ENCODE measurements at regions not wholly inside any gene's neighbourhood (a gene's known extent, or its start where the extent isn't known, plus 50 kb on each side); places are given as distances from the start of the nearest gene placed in this dataset.

DNA sequence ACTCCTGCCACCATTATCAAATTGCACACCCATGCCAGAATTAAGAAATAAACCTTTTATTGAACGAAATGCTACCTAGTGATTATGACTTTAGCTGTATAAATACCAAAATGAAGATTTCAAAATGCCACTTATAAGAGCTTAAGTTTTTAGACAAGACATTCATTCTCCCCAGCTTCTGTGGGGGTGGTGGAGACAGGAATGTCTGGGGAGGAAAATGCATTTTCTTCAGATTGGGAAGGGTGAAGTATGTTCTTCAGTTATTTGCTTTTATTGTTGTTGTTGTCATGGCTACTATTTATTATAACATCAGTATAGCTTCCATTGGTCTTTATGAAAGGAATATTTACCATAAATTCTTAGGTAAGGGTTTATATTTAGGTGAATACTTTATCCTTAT is 132.7 kb upstream of the GMNC start:
- no CpG with 5 or more reads among the region's 1 CpG for WGBS (ENCODE audit: insufficient coverage)
- TF ChIP-seq, protein P1, sequence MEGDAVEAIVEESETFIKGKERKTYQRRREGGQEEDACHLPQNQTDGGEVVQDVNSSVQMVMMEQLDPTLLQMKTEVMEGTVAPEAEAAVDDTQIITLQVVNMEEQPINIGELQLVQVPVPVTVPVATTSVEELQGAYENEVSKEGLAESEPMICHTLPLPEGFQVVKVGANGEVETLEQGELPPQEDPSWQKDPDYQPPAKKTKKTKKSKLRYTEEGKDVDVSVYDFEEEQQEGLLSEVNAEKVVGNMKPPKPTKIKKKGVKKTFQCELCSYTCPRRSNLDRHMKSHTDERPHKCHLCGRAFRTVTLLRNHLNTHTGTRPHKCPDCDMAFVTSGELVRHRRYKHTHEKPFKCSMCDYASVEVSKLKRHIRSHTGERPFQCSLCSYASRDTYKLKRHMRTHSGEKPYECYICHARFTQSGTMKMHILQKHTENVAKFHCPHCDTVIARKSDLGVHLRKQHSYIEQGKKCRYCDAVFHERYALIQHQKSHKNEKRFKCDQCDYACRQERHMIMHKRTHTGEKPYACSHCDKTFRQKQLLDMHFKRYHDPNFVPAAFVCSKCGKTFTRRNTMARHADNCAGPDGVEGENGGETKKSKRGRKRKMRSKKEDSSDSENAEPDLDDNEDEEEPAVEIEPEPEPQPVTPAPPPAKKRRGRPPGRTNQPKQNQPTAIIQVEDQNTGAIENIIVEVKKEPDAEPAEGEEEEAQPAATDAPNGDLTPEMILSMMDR (IDR thresholded peaks at IDR 0.05), result no peak
- peaks cover 0 to 2% (median 0%) of the 10 kb centered on the region in 7 donors for H3K9me3 Mint-ChIP-seq
- Histone ChIP-seq H3K79me2 (ENCODE audit: insufficient read depth, low read length) (no peaks in the 10 kb centered on the region), H3K9ac (ENCODE audit: insufficient read depth, low read length, poor library complexity, severe bottlenecking) (no peak overlapping the region), H4K20me1 (ENCODE audit: insufficient read depth, low read length) (no peaks in the 10 kb centered on the region), H3K9me3 (replicated peaks in 1 of 2; ENCODE audit: control insufficient read depth in 1 of 2, insufficient read depth in 1 of 2, low read length in 2 of 2) (peaks cover 0 to 4% of the 10 kb centered on the region in 2 donors), H3K4me2 (replicated peaks; ENCODE audit: extremely low read depth, low read length, poor library complexity, severe bottlenecking) (no peak overlapping the region), H3K27me3 (ENCODE audit: control insufficient read depth in 2 of 2, insufficient read depth in 2 of 2, low read length in 2 of 2) (no peaks in the 10 kb centered on the region), H3K36me3 (replicated peaks in 1 of 2; ENCODE audit: control insufficient read depth in 1 of 2, insufficient read depth in 2 of 2, low read length in 2 of 2) (no peaks in the 10 kb centered on the region), H2AFZ (ENCODE audit: insufficient read depth, low read depth, low read length, poor library complexity, severe bottlenecking) (no peak overlapping the region), H3K4me1 (ENCODE audit: control insufficient read depth in 1 of 2, insufficient read depth in 2 of 2, low read length in 2 of 2) (no peaks in the 10 kb centered on the region), H3K4me3 (replicated peaks in 1 of 3; ENCODE audit: low read depth in 2 of 3, low read length in 3 of 3) (no peak overlapping the region), H3K27ac (ENCODE audit: low read depth in 1 of 2, low read length in 2 of 2) (no peak overlapping the region)
- no peak for DNase-seq
- intact Hi-C loops (cut with micrococcal nuclease), result no loop called here
- H3K4me3 Mint-ChIP-seq, result no peak overlapping the region
- peaks cover 0 to 1% (median 0%) of the 10 kb centered on the region in 3 donors for H3K27me3 Mint-ChIP-seq (ENCODE audit: low read depth in 3 of 3)
- H3K4me1 Mint-ChIP-seq, result no peaks in the 10 kb centered on the region
- H3K36me3 Mint-ChIP-seq, result no peaks in the 10 kb centered on the region
- H3K27ac Mint-ChIP-seq, result no peak overlapping the region

DNA sequence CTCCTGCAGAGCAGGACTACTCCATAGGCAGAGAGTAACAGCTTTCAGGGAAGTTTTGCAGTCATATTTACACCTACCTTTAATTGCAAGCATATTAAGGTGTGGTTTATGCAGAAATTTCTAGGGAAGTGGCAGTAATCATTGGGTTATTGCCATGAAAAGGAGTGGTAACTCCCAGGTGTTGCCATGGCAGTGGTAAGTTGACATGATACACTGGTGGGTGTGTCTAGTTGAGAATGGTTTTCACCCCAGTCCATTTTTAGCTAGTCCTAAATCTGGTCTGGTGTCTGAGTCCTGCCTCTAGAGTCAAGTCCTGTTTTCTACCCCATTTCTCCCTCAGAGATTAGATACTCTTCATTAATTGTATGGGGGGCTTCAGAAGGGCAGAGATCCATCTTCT is 128.4 kb upstream of the GMNC start:
- H3K4me3 ChIP-seq (replicated peaks in 1 of 3; ENCODE audit: low read depth in 2 of 3, low read length in 3 of 3), result no peak overlapping the region
- H3K36me3 ChIP-seq (replicated peaks in 1 of 2; ENCODE audit: control insufficient read depth in 1 of 2, insufficient read depth in 2 of 2, low read length in 2 of 2), result no peaks in the 10 kb centered on the region
- DNase-seq, result no peak
- H3K9me3 ChIP-seq (replicated peaks in 1 of 2; ENCODE audit: control insufficient read depth in 1 of 2, insufficient read depth in 1 of 2, low read length in 2 of 2), result peaks cover 10 to 11% of the 10 kb centered on the region in 2 donors
- H3K27me3 Mint-ChIP-seq (ENCODE audit: low read depth in 3 of 3), result peaks cover 0 to 1% (median 0%) of the 10 kb centered on the region in 3 donors
- H3K4me1 Mint-ChIP-seq, result no peaks in the 10 kb centered on the region
- intact Hi-C loops (cut with micrococcal nuclease), result no loop called here
- H3K4me2 ChIP-seq (replicated peaks; ENCODE audit: extremely low read depth, low read length, poor library complexity, severe bottlenecking), result no peak overlapping the region
- no peaks in the 10 kb centered on the region for H3K79me2 ChIP-seq (ENCODE audit: insufficient read depth, low read length)
- no peaks in the 10 kb centered on the region for H3K36me3 Mint-ChIP-seq
- H3K9ac ChIP-seq (ENCODE audit: insufficient read depth, low read length, poor library complexity, severe bottlenecking), result no peak overlapping the region
- no peak overlapping the region for H3K27ac ChIP-seq (ENCODE audit: low read depth in 1 of 2, low read length in 2 of 2)
- H3K27ac Mint-ChIP-seq, result no peak overlapping the region
- TF ChIP-seq, protein P1 (IDR thresholded peaks at IDR 0.05), result no peak
- H3K27me3 ChIP-seq (ENCODE audit: control insufficient read depth in 2 of 2, insufficient read depth in 2 of 2, low read length in 2 of 2), result no peaks in the 10 kb centered on the region
- H3K4me1 ChIP-seq (ENCODE audit: control insufficient read depth in 1 of 2, insufficient read depth in 2 of 2, low read length in 2 of 2), result no peaks in the 10 kb centered on the region
- H3K4me3 Mint-ChIP-seq, result no peak overlapping the region
- no peaks in the 10 kb centered on the region for H4K20me1 ChIP-seq (ENCODE audit: insufficient read depth, low read length)
- peaks cover 2 to 10% (median 9%) of the 10 kb centered on the region in 7 donors for H3K9me3 Mint-ChIP-seq
- H2AFZ ChIP-seq (ENCODE audit: insufficient read depth, low read depth, low read length, poor library complexity, severe bottlenecking), result no peak overlapping the region

Measured in CD14-positive monocyte (primary cell).